Sciatic nerve (tissue), 2 donors: ENCODE measurements at regions not wholly inside any gene's neighbourhood (a gene's known extent, or its start where the extent isn't known, plus 50 kb on each side); places are given as distances from the start of the nearest gene placed in this dataset.

Experiments
- ATAC-seq: fragments of 200-7000 bp; cut with Tn5 transposase; one replicate; pipeline ENCODE4 v1.9.1; 2020; ENCODE audit warnings: mild to moderate bottlenecking, moderate library complexity
- DNase-seq: peaks from one replicate; pipeline ENCODE4 v3.0.0-alpha.2; 2020; ENCODE audit warnings: low spot score
- intact Hi-C: fragments of 100-400 bp; cut with DNase I; formaldehyde crosslinking; loops from one replicate; pipeline ENCODE4 v1.14.2; 2022
- donor health status: DM: no; HTN: no; CAD: no.
- donor health status: DM: no; HTN: no; CAD: no.

DNA sequence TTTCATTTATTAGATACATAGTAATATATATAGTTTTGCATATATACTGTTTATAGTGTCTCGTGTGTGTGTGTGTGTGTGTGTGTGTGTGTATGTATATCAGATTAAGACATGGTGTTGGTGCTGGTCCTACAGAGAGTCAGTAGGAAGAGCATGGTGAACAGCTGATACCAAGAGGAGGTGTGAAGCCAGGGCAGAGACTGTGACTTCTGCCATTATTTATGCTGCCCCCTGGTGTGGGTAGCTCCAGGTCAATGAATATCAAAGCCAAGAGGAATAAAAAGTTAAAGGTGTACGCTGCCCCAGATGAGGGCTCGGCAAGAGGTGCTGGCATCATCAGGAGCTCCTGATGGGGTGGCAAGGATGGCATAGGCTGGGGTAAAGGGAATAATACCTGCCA lies 299.5 kb upstream of the RASGRP1 start:
- ATAC-seq (no peak), DNase-seq (no peak)
- intact Hi-C loops = no loop called here

DNA sequence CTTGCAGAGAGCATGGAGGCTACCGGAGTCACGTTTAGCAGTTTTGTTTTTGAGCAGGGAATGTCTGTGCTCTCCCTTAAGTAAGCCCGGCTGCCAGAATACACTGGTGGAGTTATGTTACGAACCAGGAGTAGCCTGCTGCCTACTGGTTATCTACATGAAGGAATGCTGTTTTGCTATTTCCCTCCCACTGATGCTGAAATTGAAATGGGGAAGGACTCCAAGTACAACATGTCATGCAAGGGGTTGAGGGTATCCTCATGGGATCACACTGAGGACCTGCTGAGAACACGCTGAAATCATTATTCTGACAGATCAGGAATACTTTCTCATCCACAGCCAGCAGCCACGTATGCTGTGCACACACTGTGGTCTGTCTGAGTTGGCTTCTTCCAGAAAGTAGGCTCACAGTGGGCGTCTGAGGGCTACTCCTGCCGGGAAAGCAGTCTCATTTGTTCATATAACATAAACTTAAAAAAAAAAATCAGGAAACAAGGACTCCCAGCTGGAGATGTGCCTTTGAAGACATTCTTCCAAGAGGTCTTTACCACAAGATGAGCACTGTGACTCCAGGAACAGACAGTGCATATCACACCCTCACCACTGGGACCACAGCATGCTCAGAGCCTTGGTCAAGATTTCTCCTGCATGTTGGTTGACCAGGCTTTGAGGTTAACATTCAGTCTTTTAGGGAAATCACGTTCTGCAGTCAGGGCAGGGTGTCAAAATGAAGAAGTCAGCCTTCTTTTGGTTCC lies 300.4 kb upstream of the RASGRP1 start:
- intact Hi-C loops = no loop called here
- DNase-seq = no peak
- ATAC-seq = peak; percentile 84

DNA sequence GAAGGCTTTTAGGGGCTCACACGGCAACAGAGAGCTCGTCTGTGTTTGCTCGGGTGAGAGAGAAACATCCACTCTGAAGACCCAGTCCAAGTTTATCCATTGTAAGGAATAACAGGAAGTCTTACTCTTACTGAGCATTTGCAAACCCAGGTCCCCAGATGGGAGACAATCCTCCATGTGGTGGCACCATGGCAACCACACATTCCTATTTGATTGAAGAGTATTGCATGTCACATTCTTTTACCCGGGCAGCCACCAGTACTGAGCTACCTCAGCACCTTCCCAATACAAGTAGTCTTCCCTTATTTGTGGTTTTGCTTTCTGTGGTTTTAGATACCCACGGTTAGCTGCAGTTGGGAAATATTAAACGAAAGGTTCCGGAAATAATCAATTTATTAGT lies 302.9 kb upstream of the RASGRP1 start:
- DNase-seq (no peak), ATAC-seq (no peak)
- intact Hi-C loops = no loop called here

DNA sequence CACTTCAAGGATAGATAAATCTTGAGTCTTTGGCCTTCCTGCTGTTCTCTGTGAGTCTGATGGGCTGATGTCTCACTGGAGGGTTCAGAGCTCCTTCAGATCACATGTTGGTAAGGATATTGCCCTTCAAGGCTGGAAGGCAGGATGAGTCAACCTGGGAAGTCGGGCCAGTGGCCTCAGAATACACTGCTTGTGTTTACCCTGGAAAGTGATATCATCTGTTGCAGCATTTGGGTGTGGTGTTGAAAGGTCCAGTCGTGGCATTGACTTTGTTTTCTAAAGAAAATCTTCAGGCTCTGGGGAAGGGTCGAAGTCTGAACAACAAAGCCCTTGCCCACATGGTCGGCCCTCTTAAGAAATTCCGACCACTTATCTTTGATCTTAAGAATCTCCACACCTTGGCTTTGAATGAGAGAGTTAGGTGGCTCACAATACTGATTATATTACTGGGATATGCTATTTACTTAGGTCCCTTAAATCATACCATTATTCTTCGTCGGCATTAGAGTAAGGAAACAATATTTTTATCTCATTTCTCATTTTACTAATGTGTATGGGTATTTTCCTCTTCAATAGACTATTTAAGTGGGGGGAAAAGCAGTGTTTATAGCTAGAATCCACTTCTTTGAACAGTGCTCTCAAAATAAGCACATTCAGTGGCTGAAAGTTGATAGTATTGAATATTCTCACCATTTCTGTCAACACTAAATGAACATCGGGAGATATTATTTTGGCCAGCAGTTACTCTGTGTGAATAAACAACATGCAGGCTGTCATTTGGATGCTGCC lies 303.9 kb upstream of the RASGRP1 start:
- intact Hi-C loops = no loop called here
- ATAC-seq (peak; percentile 85), DNase-seq (no peak)

DNA sequence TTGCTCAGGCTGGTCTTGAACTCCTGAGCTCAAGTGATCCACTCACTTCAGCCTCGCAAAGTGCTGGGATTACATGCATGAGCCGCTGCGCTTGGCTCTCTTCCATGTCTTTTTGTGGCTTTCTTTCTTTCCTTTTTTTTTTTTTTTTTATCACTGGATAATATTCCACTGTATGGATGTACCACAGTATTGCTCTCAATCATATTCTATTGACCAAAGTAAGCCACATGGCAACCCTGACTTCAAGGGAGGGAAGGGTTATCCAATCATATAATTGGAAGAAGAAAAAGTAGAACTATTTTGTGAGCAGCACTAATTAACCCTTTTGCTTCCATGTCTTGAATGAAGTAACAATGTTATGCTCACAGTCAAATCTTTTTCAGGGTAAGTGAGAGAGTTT lies 307.0 kb upstream of the RASGRP1 start:
- DNase-seq = no peak
- intact Hi-C loops = no loop called here

DNA sequence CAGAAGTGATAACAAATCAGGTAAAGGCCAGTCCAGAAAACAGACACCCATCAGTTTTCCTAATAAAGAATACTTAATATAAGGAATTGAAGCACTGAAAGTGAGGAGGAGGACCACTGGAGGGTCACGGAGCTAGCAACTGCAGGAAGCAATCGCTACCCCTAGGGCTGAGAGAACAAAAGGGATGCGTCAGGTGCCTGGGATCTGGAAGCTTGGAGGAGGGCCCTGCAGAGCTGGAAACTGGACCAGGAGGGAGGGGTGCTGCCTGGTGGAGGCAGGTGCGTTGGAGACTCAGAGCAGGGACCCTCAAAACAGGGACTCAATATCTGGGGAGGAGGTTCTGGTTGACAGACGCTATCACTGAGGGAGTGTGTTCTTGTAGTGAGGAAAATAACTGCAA lies 308.1 kb upstream of the RASGRP1 start:
- DNase-seq (no peak), ATAC-seq (no peak)
- intact Hi-C loops = no loop called here

More for the DNA sequence above, 307.0 kb upstream of the RASGRP1 start:
- ATAC-seq = no peak

DNA sequence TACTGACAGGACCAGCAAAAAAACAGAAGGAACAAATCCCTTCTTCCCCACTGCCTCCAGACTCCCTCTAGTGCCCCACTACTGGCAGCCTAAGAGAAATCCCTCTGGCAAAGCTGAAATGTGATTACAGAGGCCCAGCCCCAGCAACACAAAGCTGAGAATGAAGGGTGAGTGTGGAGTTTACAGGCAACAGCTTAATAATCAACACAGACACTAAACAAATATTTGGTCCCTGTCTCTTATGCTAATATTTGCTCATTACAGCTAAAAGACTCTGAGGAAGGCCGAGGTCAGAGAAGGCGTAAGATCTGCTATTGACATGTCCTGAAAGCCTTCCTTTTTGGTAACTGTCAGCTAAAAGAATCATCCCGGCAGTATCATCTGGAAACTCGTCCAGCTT lies 308.5 kb upstream of the RASGRP1 start:
- intact Hi-C loops = no loop called here
- DNase-seq (no peak), ATAC-seq (no peak)

DNA sequence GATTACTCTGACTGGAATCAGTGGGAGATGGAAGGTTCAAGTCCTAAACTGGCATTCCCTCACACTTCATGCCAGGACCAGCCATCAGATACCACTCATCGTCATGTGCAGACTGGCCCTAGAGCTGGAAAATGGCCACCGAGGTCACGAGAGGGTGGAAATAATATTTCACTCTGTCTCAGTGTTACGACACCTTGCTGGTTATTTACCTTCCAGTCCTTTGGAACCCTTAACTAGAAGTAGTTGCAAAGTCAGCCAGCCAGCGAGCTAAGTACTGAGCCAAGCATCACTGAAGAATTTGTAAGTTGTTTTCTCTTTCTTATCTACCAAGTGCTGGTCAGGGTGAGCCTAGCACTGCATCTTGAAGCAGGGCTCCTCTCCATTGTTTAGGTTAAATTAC lies 309.9 kb upstream of the RASGRP1 start:
- intact Hi-C loops = no loop called here
- ATAC-seq = no peak
- no peak for DNase-seq

DNA sequence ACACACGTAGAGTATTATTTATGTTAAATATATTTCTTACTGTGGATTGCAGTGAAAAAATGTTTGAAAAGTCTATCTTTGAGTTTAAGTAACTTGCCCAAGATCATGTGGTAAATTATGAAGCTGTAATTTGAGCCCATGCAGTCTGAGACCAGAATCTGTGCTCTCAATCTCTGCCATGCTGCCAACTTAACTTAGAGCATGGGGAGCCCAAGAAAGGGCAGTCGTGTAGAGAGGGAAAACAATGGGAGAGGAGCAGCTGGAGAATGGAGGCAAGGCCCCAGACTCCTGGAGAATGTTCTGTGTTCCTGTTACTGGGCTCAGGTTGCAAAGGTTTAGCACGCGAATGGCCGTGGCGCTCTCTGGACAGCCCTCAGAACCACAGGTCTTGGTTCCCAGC lies 311.6 kb upstream of the RASGRP1 start:
- DNase-seq (no peak), ATAC-seq (no peak)
- intact Hi-C loops = no loop called here

DNA sequence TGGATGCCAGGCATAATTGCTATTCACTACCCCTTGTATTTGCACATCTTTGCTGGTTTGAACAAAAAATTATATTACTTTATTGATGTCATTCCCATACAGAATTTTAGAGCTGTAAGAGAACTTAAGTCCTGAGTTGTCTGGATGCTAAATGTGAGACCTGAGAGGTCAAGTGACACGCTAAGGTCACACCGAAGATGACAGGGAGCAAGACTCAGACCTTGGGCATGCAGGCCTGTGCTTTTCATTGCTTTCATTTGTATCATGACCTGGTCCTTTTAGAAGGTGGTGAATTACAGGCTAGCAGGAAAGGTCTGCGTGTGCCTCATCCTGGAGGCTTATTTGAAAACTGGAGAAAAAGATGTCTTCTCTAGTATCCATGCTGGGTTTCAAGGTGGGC lies 312.0 kb upstream of the RASGRP1 start:
- intact Hi-C loops = no loop called here
- no peak for ATAC-seq
- no peak for DNase-seq

DNA sequence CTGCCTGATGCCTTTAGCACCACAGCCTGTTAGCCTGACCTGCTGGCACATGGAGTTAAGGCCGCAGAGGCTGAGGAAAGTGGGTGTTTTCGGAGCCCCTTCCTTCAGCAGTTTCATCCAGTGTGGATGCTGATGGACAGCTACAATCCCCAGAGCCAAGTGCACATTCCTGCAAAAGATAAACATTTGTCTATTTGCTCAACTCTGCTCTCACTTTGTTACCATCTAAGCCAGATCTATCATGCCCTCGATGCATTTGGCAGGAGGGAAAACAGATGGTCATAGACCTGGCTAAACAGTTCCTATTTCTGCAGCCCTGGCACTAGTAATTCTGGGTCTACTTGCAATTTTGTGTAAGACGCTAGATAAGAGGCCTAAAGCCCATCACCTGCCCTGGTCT lies 312.9 kb upstream of the RASGRP1 start:
- DNase-seq (no peak), ATAC-seq (no peak)
- intact Hi-C loops = no loop called here

DNA sequence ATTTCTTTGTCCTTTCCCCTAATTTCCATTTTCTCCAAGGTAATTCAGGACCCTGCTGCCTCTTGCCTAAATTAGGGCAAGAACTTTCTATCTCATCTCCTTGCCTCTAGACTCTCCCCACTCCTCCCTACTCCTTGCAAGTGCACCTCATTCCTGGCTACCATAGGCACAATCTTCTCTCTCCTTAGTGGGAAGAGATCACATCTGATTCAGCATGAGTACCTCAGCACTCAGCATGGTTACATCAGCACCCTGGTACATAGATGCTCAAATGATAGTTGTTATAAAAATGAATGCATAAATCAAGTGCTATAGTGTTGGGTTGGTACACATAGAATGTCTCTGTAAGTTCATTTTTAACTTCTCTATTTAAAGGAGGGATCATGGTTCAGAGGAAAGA lies 313.4 kb upstream of the RASGRP1 start:
- no peak for ATAC-seq
- intact Hi-C loops = no loop called here
- DNase-seq = no peak

DNA sequence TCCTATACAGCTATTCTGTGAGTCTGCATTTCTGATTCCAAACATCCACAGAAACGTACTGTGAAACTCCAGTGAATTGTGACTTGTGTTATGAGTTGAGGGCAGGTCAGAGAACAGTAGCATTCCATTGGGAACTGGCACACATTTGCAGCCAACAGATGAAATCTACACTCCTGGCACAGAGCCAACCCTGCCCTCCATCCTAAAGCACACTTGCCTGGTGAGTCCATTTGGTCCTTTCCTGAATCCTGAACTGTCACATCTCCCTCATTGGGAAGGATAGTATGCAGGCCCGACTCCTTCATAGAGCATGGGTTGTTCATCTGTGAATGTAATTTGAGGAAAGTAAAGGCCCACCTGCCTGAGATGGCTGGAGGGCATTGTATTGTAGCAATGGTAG lies 314.3 kb upstream of the RASGRP1 start:
- ATAC-seq (no peak), DNase-seq (no peak)
- intact Hi-C loops = no loop called here

DNA sequence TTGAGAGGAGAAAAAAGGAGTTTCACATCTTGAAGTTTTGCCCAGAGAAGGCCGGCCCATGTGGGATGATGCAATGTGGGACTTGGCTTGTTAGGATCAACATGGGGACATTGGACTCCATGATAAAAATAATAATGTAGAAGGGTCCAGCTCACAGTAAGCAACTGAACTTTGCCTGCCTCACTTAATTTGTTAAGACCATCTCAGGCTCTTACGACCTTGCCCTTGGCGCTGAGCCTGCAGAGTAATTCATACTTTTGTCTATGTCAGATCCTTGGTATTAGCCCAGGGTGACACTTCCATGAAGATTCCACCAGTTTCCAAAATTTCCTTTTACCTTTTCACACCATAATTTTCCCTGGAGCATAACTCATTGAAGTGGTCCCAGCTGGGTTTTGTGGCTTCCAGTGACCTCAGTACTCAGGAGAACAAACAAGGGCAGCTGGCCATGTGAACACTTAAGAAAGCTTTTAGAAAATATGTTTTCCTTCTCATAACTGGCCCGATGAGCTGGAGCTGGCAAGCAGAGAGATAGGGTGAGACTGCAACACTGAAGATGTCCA lies 315.4 kb upstream of the RASGRP1 start:
- ATAC-seq (peak; percentile 94), DNase-seq (no peak)
- intact Hi-C loops = no loop called here

DNA sequence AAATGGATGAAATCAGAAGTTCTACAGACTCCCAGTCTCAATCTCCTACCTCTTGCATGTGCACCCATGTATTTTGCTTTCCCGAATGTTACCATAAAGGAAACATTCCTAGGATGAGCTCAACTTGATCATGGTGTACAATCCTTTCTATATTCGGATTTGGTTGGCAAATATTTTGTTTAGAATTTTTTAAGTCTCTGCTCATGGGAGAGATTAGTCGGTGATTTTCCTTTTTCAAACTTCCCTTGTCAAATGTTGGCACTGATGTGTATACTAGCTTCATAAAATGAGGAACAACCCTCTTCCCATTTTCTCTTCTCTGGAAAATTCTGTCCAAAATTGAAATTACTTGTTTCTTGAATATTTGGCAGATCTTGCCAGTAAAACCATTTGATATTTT lies 317.6 kb upstream of the RASGRP1 start:
- ATAC-seq = no peak
- intact Hi-C loops = no loop called here
- DNase-seq = no peak

DNA sequence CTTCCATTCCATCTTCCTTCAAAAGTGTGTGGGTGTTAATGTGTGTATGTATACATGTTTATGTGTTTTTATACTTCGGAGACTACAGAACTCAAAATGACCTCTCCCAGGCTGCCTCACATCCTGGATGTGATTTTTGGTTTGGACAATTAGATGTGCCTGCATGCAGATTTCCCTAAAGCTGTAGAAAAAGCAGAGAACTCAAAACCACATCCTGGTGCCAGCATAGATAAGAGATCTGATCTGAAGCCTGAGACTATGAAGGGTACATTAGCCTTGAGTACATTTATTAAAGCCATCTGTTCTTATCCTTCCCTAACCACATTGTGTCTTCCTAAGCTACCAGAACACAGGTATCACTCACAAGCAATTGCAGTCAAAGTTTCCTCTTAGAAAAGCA lies 319.4 kb upstream of the RASGRP1 start:
- intact Hi-C loops = no loop called here
- ATAC-seq (no peak), DNase-seq (no peak)

DNA sequence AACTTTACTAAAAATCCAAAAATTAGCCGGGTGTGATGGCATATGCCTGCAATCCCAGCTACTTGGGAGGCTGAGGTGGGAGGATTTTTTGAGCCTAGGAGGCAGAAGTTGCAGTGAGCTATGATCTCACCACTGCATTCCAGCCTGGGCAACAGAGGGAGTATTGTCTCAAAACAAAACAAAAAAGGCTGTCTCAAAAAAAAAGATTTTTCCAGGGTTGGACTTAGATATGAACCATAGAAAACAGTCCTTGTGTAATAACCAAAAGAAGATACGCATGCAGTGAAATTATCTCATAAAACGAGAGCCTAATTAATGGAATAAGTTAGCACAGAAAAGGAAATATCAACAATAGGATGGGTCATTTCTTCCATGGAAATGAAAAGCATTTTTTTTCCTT lies 320.4 kb upstream of the RASGRP1 start:
- ATAC-seq = peak; percentile 79
- no peak for DNase-seq
- intact Hi-C loops = no loop called here

DNA sequence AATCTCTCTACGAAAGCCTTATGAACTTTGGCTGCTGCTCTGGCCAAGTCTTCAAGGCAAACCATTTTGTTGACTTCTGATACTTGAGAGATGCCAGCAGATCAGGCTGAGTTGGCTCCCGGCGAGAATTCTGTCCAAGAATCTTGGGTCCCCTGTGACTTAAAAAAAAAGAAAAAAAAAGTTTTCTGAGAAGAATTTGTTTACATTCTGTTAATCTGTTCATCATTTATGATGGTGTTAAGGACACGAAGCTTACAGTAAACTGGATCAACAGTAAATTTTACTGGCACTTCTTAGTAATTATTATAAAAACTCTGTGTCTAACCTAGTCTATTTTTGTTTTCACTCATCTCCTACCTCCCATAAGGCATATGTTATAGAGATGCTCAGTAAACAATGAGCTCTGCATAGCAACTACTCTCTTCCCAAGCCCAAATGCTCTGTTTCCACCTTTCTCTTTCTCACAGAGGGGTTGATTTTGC lies 320.9 kb upstream of the RASGRP1 start:
- DNase-seq (no peak), ATAC-seq (peak; percentile 83)
- intact Hi-C loops = no loop called here

DNA sequence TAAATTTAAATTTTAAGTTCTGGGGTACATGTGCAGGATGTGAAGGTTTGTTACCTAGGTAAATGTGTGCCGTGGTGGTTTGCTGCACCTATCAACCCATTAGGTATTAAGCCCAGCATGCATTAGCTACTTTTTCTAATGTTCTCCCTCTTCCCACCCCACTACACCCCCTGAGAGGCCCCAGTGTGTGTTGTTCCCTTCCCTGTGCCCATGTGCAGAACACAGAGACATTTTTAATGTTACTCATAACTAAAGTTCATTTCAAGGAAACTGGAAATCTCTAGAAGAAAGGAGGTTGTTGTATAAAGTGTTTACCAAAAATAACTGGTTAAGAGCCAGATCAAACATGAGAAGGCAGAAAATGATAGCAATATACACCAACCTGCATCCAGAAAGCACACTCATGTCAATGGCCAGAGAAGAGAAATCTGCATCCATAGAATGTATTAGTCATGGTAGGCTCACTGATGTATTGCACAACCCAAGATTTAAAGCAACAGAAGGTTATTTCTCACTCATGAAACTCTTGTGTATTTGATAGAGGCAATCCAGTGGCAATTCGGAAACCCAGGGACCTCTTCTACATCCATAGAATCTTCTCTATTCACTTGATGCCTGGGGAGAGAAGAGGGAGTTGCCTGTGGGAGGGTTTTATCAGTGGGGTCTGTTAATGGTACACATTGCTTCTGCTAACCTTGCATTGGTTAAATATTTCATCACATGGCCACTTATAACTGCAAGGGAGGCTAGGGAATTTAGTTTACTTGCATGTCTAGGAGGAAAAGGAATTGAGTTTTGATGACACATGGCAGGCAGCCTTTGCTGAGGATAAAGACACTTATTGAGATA lies 321.9 kb upstream of the RASGRP1 start:
- ATAC-seq = no peak
- no peak for DNase-seq
- intact Hi-C loops = no loop called here
